Right renal cortex interstitium (tissue), 3 donors: ENCODE measurements at regions not wholly inside any gene's neighbourhood (a gene's known extent, or its start where the extent isn't known, plus 50 kb on each side); places are given as distances from the start of the nearest gene placed in this dataset.
"Not testable (repeated sequence)": the region's sequence is repeated elsewhere in the genome, so short reads cannot be mapped to it uniquely, and the experiment has no call there.

Experiments
- DNase-seq, 3 donors: peaks; one replicate each; pipeline ENCODE4 v3.0.0-alpha.2; 2013; ENCODE audit warnings: low read depth in 3 of 3, low spot score in 2 of 3

DNA sequence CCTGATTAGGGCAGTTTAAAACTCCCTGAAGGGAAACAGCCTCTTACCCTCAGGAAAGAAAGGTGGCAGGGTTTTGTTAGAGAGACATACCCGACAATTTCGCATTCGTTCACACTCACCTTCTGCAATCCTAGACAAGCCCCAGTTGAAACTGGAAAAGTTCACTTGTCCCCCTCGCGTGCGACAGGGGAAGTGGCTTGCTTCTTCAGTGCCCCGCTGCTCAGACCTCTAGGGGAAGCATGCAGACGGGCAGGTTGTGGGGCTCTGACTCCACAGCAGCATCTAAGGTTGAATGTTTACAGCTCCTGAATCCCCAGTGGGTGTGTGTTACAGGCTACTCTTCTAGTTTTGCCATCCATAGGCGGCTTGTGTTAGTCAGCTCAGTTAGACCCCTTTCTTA, 575.7 kb upstream of the ACO1 start:
- no peak for DNase-seq

GRCh38 chr9:31820426-31820825, 564.0 kb upstream of the ACO1 start:
- DNase-seq = no peak

DNA sequence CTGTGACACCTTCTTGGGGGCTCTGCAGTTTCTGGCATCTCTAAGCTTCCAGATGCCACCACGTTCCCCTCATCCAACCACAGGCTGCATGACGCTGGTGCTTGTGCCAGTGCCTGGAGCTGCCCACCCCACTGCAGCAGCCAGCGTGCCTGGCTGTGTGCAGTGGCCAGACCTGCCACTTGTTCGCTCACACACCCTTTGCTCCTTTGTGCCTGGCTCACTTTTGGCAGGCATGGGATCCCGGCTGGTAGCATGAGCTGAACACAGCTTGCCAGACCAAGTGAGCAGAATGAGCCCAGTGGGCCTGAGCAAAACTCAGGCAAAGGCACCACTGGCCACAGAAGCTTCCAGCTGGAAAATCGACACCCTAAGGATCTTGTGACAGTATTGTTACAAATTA, 562.9 kb upstream of the ACO1 start:
- DNase-seq = no peak

DNA sequence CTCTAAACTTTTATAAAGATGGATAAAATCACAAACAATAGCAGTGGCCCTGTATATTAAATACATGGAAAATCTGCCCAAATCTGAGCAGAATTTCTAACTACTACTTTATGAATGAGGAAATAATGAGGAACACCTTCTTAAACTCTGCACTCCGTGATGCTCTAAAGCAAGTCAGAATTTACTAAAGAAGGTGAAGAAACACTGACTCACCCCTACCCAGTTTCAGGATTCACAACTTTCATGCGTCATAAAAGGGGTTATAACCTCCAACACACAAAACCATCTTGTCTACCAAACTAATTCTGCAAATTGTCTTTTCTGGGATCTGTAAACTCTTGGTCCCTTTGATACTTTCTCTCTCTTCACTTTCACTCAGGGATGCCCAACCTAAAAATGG, 561.1 kb upstream of the ACO1 start:
- no peak for DNase-seq

DNA sequence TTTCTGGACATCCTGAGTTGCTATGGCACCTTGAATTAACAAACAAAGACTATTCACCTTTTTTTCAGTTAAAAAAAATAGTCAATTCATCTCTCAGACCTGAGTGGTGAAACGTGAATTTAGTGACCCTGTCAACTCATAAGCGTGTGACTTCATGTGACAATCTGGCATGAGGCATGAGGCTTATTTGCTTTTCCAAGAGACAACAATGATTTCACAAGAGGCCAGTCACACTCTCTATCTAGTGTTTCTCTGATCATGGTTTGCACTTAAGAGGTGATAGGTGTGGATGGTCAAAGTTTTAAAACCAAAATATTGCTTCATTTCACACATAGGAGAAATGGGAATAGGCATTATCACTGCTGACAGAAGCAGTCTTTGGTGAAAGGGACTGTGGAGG, 559.6 kb upstream of the ACO1 start:
- DNase-seq = no peak

GRCh38 chr9:31837211-31837610, 547.2 kb upstream of the ACO1 start:
- no peak for DNase-seq

GRCh38 chr9:31839273-31839672, 545.2 kb upstream of the ACO1 start:
- peak in 2 of 3 donors; percentile 1 for DNase-seq

DNA sequence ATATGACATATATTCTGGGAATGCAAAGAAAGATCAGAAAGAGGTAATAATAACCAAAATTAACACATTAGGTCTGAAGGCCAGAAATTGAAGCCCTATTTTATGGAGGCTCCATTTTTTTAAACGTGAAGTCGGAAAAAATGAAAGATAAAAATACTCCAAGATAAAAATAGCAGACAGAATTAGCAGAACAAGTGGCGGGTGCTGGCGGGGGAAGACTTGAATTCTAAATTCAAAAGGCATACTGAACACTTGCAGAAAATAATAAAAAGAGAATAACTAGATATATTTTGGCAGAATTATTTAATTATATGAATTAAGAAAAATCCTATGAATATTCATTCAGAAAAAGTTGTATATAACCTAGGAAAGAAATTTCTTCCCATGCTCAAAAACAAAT, 543.7 kb upstream of the ACO1 start:
- no peak for DNase-seq

DNA sequence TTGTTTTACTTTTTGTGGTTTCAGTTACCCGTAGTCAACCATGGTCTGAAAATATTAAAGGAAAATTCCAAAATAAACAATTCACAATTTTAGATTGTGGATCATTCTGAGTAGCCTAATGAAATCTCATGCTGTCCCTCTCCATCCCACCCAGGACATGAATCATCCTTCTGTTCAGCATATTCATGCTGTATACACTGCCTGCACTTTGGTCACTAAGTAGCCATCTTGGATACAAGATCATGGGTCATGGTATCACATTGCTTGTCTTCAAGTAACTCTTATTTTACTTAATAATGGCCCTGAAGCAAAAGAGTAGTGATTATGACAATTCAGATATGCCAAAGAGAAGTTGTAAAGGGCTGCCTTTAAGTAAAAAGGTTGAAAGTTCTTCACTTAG, 536.5 kb upstream of the ACO1 start:
- no peak for DNase-seq

- no peak for DNase-seq
Observed at GRCh38 chr9:31848505-31849285, 535.7 kb upstream of the ACO1 start.

DNA sequence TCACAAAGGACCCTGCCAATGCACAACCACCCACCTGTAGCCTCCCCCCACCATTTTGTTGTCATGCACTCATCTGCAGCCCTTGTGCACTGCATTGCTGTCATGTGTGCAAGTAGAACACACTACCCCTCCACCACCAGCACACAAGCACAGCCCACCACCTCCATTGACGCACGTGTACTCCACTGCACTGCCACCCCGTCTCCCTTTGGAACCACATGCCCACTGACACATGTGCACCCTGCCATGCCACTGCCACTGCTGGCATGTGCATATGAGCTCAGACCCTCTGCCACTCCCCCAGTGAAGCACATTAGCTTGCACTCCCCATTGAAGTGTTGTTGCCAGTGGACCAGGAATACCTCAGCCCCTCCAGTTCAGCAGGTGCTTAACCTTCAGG, 530.3 kb upstream of the ACO1 start:
- DNase-seq = no peak

GRCh38 chr9:31868830-31869229, 515.6 kb upstream of the ACO1 start:
- no peak for DNase-seq

DNA sequence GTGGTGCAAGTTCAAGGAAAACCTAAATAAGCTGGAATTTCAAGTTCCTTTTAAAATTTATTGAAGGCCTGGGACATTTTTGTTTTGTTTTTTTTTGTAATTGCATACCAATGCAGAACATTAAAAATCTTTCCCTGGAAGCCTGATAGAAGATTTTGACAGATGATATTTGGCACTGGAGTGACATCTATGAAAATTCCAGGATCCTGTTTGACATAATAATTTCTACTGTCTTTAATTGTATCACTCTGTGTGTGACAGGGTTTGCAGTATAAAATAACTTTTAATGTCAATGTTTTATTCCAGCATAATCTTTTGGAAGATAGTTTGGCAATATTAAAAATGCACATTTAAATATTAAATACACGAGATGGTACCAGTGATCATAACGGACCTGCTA, 514.2 kb upstream of the ACO1 start:
- DNase-seq = no peak

- no peak for DNase-seq
Observed at GRCh38 chr9:31873722-31874121, 510.7 kb upstream of the ACO1 start.

DNA sequence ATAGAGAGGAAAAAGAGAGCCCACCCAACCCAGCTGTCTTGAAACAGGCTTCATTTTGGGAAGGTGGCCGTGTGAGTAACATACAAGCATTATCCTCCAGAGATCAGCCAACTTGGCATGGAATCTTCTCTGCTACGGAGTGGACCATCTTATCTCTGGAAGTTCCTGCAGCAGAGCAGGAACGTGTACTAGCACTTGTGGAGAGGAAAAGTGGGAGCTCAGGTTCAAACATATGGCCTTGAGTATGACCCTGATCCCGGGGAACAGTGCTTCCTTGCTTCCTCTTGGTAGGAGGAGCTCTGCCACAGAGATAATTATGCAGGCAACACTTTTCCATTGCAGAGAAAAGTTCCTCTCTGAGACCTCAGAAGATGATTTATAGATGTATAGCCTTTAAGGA, 490.4 kb upstream of the ACO1 start:
- DNase-seq = no peak

GRCh38 chr9:31908158-31908890, 476.1 kb upstream of the ACO1 start:
- no peak for DNase-seq

DNA sequence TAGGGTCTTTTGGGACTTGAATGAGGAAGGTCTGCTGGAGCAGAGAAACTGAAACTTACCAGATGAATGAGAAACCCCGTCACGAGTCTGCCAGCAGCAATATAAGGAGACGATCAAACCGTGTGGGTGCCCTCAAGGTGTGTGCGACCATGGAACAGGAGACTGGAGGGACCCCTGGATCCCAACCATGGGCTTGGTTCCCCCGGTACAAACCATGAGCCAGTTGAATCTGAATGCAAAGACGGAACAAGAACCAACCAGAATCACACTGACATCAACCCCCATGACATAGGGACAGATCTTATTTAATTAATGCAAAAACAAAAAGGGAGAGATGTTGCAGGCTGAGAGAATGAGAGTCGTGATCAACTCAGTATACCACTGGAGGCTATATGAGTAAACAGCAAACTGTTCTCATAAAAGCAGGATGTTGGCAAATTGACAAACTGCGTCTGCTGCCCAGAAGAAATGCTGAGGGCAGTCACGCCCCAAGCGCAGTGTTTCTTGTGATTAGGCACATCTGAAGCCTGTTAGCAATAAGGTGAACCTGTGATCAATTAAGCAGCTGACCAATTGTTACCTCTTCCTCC, 475.5 kb upstream of the ACO1 start:
- no peak for DNase-seq

GRCh38 chr9:31912636-31913035, 471.8 kb upstream of the ACO1 start:
- no peak for DNase-seq

GRCh38 chr9:31916591-31917241, 467.7 kb upstream of the ACO1 start:
- DNase-seq = no peak

DNA sequence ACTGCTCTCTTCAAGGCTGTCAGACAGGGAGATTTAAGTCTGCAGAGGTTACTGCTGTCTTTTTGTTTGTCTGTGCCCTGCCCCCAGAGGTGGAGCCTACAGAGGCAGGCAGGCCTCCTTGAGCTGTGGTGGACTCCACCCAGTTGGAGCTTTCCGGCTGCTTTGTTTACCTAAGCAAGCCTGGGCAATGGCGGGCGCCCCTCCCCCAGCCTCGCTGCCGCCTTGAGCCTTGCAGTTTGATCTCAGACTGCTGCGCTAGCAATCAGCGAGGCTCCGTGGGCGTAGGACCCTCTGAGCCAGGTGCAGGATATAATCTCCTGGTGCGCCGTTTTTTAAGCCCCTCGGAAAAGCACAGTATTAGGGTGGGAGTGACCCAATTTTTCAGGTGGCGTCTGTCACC, 446.7 kb upstream of the ACO1 start:
- DNase-seq = not testable (repeated sequence)

GRCh38 chr9:31950756-31951155, 433.7 kb upstream of the ACO1 start:
- no peak for DNase-seq

- DNase-seq = no peak
Observed at GRCh38 chr9:31958572-31958971, 425.9 kb upstream of the ACO1 start.
